HG03439 (cell line): ENCODE measurements at regions not wholly inside any gene's neighbourhood (a gene's known extent, or its start where the extent isn't known, plus 50 kb on each side); places are given as distances from the start of the nearest gene placed in this dataset.

ENCODE experiments used
- ATAC-seq: cut with Tn5 transposase; IDR thresholded peaks from one replicate; pipeline ENCODE4 v1.9.1; 2021; ENCODE audit warnings: mild to moderate bottlenecking, moderate library complexity; ENCODE audit not compliant: unreplicated experiment

DNA sequence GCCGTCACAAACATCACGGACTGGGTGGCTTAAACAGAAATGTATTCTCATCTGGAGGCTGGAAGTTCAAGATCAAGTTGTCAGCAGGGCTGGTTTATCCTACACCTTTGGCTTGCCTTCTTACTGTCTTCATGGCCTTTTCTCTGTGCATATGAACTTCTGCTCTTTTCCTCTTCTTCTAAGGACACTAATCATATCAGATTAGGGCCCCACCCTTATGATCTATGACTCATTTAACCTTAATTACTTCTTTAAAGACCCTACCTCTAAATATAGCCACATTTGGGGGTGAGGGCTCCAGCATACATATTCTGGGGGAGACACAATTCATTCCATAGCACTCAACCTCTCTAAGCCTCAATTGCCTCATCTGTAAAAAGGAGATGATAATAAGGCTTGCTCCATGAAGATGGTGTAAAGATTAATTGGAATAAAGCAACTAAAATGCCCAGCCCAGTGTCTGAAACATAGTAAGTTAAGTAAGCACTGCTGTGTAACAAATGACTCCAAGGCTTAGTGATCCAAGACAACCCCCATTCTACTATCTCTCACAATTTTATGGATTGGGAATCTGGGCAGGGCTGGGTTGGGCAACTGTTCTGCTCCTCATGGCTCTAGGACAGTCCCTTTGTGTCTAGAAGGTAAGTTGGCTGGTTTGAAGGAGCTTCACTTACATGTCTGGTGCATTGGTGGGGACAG, 119.8 kb downstream of the BANF2 start:
- no peak for ATAC-seq

DNA sequence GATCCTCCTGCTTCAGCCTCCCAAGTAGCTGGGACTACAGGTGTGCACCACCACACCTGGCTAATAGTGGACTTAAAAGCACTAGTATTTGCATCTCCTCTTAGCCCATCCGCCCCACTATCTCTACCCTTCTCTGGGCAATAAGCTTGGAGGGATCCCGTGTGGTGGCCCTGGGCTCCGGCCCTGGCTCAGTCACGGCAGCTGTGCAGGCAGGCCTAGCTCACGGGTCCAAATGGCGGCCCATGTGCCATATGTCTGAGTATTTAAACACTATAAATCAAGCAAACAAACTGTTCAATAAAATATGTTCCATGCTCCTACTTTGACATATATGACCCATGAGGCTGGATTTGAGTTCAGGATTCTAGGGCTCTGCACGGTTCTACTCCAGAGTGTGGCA, 118.4 kb downstream of the BANF2 start:
- no peak for ATAC-seq

DNA sequence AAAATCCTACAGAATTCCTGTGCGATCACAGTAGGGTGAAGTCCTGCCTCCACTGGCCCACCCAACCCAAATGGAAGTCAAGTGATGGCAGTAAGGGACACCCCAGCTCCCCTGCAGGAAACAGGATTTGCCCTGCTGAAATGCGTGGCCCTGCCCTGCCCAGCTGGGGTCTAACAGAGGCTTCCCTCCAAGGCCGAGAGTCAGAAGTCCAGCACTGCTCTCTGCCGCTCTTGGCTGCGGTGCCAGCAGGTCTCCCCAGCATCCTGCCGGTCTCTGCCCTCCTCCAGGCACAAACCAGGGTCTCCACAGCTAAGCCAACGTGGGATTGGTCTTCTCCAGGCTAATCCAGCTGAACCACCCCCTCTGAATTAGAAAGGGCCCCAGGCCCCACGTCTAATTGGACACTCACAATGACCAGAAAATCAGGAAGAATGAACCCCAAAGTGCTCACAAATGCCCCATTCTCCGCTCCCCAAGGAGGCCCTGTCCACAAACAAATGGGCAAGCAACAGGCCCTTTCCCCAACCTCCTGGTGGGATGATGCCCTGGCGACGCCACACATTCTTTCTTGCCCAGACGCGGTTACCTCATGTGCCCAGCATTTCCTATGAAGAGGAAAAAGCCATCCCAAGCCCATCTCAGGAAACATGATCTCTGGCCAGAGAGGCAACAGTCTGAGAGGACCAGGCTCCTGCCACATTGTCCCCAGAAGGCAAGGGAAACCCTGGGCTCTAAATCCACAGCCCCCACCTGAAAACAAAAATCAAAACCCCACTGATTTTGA, 117.2 kb downstream of the BANF2 start:
- ATAC-seq: no peak

DNA sequence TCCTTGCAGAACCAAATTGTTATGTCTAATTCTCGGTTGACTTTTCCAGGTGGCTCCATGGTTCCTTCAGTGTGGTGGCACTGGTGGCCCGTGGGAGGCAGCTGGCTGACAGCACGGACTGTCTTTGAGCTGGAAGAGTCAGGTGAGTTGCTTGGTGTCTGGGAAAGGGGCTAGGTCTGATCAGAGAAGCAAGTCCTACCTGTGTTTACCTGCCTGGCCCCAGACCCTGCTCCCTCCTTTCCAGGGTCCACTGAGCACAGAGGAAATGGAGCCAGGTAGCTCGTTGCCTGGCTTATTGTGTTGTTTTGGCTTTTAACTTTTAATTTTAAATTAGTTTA, 111.8 kb downstream of the BANF2 start:
- no peak for ATAC-seq

DNA sequence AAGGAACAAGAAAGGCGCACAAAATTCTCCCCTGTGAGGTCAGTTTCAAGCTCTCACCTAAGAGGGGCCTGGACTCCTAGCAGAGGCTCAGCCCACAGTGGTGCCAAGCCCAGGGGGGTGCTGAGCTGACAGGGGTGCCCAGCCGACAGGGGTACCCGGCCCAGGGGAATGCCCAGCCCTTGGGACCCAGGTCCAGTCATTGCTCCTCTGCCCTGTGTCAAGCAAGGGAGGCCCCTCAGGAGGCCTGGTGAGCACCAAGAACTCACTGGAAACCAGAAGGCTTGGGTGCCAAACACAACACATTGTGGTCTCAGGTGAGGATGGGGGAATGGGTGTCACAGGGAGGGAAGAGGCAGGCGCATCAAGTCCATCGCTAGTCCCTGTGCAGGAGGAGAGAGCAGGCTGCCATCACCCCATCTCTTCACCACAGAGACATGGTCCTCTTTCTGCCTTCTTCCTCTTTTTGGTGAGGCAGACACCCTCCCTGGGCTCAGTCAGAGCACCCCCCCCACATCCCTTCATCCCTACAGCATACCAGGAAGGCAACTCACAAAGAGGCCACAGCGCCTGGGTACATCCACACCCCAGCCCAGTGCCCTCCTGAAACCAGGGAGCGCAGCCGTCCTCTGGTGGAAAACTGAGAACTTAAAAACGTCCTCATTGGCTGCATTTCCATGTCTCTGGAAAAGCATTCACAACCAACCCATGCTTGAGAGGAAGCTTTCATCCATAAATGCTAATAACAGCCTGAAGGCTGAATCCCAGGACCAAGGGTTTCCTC, 111.3 kb downstream of the BANF2 start:
- ATAC-seq: no peak

DNA sequence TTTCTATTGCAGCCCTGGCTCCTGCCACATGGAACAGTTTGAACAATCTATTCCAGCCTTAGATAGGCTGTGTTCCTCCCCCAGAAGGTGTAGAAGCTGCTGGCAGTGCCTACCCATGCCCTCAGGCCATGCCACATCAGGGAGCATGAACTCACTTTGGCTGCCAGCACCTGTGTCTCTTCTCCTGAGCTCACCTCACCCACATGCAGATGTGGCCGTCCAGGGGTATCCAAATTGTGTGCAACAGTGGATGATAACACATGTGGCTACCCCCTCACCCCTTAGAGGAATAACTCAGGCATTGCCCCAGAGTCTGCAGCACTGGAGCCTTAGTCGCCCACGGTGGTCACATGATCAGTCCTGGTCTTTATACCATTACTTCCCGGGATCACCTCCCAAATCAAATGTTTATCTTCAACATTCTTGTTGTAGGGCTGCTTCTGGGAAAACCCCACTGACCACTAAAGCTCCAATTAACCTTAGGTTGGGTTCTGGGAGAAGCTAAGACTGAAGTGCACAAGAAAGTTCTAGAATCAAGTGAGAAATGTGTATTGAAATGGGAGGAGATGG, 110.4 kb downstream of the BANF2 start:
- no peak for ATAC-seq

DNA sequence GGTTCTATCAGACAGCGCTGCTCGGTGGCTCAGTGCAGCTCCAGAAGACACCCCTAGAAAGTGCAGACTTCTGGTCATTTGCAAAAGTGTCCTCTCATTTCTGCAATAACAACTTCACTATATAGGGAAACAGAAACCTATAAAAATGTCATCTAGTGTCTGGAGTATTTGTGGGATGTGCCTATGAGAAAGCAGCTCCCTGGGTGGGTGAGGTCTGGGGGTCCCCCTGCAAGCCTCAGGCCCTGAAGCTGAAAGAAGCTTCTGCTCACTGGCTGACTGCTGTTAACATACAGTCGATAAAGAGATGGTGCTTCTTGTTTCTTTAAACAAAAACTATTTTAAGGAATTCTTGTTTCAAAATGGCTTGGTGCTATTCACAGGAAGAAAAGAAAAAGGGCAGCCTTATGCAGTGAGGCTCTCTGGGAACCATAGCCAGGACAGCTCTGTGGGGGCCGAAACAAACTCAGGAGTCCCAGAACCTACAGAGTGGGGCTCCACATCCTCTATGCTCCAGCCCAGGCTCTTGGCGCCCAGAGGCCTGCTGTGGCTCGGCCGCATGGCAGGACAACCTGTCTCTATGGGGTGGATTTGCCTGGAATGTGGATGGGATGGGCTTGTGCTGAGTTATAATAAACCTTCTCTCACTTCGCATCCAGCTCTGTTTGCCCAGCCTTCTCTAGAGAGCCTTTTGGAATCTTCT, 109.7 kb downstream of the BANF2 start:
- ATAC-seq: no peak

DNA sequence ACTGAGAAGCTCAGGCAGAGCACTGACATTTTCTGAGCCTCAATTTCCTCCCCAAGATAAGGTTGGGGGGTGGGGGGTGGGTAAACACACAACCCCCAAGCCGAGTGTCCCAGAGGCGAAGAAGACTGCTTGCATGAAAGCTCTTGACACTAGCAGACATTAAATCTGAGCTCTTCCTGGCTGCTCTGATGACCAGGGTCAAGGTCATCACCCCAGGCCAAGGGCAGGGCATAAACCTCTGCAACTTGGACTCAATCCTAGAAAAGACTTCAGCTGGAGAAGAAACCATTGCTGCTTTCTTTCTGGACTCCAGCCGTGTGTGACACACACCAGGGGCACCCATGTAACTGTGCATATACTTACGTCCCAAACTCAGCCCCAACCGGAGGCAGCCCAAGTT, 109.0 kb downstream of the BANF2 start:
- ATAC-seq: no peak

DNA sequence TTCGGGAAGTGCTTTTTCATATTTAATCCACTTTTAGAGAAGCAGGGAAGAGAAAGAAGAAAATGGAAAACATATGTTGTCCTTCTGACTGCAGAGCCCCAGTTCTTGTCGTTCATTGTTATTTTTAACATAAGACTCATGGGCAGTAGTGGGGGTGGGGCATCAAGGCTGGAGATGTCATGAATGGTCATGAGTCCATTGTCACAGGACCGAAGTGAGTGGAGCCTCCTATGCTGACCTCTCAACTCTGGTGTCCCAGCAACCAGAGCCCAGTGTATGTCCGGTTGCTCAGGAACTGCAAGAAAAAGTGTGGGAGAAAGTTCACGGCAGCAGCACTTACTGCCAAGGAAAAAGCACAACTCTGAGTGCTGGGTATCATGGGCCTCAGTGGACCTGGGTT, 108.6 kb downstream of the BANF2 start:
- ATAC-seq: no peak

DNA sequence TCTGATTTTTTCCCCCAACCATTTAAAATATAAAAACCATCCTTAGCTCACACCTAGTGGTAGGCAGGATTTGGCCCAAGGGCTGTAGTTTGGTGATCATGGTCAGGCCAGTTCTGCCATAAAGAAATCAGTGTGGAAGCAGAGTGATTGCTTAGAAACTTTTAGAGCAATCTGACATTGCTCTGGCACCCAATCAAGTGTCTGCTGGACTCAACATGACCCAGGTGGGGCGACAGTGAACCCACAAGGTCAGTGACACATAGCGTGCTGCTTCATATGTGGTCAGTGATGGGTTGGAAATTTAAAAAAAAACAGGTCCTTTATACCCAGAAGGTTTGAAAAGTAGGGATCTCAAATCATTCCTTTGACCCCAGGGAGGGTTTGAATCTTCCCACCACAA, 107.9 kb downstream of the BANF2 start:
- ATAC-seq: no peak

DNA sequence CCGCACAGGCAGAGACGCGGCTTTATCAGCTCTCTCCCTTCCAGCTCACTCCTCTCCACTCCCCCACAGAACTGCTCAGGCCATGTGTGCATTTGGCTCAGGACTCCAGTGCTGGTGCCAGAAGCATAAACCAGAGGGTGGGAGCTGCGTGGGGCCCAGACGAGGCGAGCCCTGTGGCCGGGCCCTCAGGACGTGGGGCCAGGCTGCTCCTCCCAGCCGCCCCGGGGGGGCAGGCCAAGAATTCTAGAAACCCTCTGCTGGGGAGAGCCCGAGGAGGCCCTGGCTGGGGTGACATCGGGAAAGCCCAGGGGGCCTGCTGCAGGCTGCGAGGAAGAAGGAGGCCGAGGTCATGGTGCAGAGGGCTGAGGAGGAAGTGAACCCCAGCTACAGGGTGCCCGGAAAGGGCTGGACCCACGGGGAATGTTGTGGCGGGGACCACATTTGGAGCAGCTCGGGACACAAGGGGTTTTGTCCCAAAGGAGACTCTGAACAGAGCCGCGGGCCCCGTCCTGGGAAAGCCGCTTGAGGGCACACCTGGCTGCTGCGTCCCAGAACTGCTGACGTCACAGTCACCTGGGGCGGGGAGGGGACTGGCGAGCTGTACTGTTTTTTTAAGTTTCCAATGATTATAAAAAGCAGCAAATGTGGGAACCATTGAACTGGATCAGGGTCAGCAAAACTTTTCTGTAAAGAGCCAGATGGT, 107.1 kb downstream of the BANF2 start:
- ATAC-seq: no peak

DNA sequence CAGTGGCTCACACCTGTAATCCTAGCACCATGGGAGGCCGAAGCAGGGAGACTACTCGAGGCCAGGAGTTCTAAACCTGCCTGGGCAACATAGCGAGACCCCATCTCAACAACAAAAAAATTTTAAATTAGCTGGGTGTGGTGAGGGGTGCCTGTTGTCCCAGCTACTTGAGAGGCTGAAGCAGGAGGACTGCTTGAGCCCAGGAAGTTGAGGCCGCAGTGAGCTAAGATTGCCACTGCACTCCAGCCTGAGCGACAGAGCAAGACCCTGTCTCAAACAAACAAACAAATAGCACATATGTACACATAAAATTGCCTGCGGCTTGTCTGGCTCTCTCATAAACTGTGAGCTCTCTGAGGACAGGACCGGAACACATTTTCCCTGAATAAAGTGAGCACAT, 106.3 kb downstream of the BANF2 start:
- no peak for ATAC-seq

DNA sequence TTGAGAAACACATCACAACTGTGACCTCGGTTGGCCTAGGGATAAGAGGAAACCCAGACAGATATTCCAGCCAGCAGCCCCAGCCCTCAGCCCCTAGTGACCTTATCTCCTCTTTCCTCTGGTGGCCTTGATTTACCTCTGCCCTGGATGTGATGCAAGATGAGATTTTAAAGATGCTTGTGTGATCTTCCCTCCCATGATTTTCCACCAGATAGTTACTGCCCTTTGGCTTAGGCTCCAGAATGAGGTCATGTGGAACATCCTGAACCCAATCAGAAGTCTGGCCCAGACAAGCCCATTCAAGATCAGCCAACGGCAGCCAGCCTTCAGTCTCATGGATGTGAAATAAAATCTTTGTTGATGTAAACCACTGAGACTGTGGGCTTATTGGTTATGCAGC, 104.0 kb downstream of the BANF2 start:
- ATAC-seq: no peak

DNA sequence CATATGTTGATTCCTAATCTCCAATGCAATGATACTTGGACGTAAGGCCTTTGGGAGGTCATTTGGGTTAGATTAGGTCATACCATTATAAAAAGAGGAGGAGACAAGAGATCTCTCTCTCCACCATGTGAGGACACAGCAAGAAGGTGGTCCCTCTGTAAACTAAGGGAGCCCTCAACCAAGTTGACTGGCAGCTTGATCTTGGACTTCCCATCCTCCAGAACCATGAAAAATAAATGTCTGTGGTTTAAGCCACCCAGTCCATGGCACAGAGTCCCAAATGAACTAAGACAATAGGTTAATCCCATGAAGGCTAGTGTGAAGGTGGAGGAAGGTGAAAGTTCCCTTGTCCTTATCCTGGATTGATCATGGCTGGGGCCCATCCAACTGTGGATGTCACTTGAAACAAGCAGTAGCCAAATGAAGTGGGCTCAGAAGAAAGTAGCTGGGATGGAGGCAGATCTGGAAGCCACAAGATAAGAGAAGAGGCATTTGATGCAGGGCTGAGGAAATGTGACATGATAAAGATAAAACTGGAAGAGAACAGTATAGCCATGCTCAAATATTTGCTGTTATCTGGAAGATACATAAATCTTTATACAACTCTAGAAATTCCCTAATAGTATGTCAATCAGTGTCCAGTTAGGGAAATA, 99.9 kb downstream of the BANF2 start:
- ATAC-seq: no peak

DNA sequence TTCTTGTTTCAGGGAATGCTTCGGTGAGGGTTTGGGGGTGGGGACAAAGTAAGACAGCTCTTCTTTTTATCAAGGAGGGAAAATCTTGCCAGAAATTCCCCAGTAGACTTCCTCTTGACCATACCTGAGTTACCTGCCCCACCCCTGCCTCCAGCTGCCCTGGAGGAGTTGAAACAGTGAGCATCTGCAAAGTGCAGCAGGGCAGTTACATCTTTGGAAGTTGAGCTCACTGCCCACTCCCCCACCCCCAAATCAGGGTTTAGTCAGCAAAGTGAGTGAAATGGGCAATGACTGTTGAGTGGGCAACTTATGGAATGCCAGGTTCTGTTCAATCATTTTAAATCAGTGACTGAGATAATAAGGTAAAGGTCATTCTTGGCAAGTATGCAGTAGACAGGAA, 98.8 kb downstream of the BANF2 start:
- no peak for ATAC-seq

DNA sequence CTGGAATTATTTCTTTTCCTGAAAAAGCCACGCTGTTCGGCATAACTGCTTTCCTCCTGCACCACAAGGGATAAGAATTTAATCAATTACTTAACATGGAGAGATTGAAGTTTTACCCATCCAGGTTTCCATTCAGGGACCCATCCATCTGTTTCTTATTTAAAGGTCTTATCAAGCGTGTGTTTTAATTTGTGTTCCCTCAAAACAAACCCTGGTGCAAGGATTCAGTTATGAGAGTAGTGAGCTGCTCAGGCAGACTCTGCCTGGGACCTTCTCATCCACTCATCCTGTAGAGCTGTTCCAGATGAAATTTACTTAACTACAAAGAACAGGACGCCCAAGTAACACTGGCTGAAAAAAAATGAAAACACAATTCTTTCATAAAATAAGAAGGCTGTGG, 97.8 kb downstream of the BANF2 start:
- no peak for ATAC-seq

DNA sequence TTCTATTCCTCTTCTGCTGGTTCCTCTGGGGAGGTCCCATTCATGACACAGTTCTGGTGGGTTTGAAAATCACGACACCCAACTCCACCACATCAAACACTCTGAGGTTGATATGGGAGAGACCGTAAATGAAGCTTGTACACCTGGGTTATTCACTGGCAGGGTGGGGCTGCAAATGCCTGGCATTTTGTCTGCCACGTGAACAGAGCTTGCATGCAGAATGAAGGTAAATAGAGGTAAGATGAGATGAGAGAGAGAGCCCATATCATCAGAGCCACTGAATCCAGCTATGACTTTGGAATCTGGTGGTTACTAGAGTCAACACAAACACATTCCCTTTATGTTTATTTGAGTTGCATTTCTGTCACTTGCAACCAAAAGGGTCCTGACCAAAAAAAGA, 97.4 kb downstream of the BANF2 start:
- ATAC-seq: no peak

DNA sequence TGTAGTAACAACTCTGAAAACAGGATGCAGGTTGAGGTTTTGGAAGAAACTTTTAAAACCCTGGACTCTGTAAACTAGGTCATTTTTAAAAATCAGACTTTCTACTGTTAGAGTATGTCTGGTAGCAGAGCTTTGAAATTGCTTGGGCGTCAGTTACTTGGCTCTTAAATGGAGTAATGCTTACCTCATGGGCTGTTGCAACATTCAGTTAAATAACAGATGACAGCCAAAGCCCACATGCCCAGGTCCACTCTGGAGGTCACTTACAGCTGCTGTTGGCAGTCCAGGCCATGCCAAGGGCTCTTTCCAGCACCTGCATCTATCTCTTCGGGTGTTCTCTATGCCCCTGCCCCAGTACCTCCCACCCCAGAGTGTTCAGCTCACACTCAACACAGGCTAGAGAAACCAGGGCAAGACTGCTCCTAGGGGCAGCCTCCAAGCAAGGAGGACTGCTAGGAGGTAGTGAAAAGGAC, 96.4 kb downstream of the BANF2 start:
- no peak for ATAC-seq

DNA sequence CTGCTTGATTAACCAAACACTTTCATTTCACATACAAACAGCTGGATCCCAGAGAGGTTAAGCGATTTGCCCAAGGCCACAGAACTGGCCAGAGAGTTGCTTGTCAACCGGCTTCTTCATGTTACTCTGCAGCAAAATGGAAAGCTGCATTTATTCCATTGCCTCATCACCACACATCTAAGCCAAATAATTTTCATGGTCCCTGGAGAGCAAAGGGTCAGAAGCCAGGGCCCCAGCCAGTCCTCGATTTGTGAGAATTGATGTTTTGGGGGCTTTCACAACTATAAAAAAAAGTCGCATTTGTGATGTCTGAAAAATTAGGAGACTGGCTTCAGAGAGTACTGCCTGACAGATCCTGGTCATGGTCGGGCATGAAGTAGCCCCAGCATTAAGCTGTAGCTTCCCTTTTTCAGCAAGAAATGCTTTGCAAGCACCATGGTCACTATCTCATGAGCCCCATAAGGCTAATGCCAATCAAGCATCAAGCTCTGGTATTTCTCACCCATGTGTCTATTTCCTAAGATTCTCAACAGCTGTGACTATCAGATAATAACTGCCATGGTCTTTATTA, 95.8 kb downstream of the BANF2 start:
- no peak for ATAC-seq
